Fibroblast of gingiva (primary cell): ENCODE measurements at regions not wholly inside any gene's neighbourhood (a gene's known extent, or its start where the extent isn't known, plus 50 kb on each side); places are given as distances from the start of the nearest gene placed in this dataset.
A peak's percentile ranks its signal among the peaks of the same experiment; 100 is the strongest.

Experiments used
- DNase-seq: peaks from one replicate; pipeline ENCODE4 v3.0.0-alpha.2; 2011; ENCODE audit warnings: low read depth

GRCh38 chr12:13503094-13503835 lies 306.7 kb downstream of the EMP1 start:
- DNase-seq: no peak

GRCh38 chr12:13499008-13499407 lies 302.5 kb downstream of the EMP1 start:
- no peak for DNase-seq

- DNase-seq: no peak
These were observed 299.6 kb downstream of the EMP1 start for GRCh38 chr12:13496111-13496510.

- no peak for DNase-seq
These were observed 292.7 kb downstream of the EMP1 start for GRCh38 chr12:13489246-13489645.

GRCh38 chr12:13487326-13487725 lies 290.8 kb downstream of the EMP1 start:
- DNase-seq: no peak

GRCh38 chr12:13486794-13487193 lies 290.3 kb downstream of the EMP1 start:
- DNase-seq: no peak

- no peak for DNase-seq
These were observed 282.2 kb downstream of the EMP1 start for GRCh38 chr12:13478650-13479181.

GRCh38 chr12:13474381-13474780 lies 277.9 kb downstream of the EMP1 start:
- DNase-seq: no peak

- no peak for DNase-seq
These were observed 276.2 kb downstream of the EMP1 start for GRCh38 chr12:13472690-13473089.

- no peak for DNase-seq
These were observed 274.9 kb downstream of the EMP1 start for GRCh38 chr12:13471471-13471870.

GRCh38 chr12:13465635-13466034 lies 269.1 kb downstream of the EMP1 start:
- DNase-seq: peak; percentile 24

- no peak for DNase-seq
These were observed 266.7 kb downstream of the EMP1 start for GRCh38 chr12:13463189-13463588.

- DNase-seq: no peak
These were observed 265.9 kb downstream of the EMP1 start for GRCh38 chr12:13462450-13462849.

GRCh38 chr12:13455778-13456144 lies 259.2 kb downstream of the EMP1 start:
- DNase-seq: no peak

- no peak for DNase-seq
These were observed 258.7 kb downstream of the EMP1 start for GRCh38 chr12:13454991-13455777.

- DNase-seq: no peak
These were observed 256.5 kb downstream of the EMP1 start for GRCh38 chr12:13452955-13453570.

- no peak for DNase-seq
These were observed 255.2 kb downstream of the EMP1 start for GRCh38 chr12:13451776-13452175.

- DNase-seq: no peak
These were observed 253.9 kb downstream of the EMP1 start for GRCh38 chr12:13450231-13451080.

- no peak for DNase-seq
These were observed 247.6 kb downstream of the EMP1 start for GRCh38 chr12:13444076-13444475.

- no peak for DNase-seq
These were observed 247.0 kb downstream of the EMP1 start for GRCh38 chr12:13443498-13443897.

- no peak for DNase-seq
These were observed 246.5 kb downstream of the EMP1 start for GRCh38 chr12:13443028-13443427.

- DNase-seq: no peak
These were observed 245.9 kb downstream of the EMP1 start for GRCh38 chr12:13442457-13442856.
